GM18511 (cell line): ENCODE measurements at regions not wholly inside any gene's neighbourhood (a gene's known extent, or its start where the extent isn't known, plus 50 kb on each side); places are given as distances from the start of the nearest gene placed in this dataset.

Experiments
- ATAC-seq: cut with Tn5 transposase; IDR thresholded peaks from one replicate; pipeline ENCODE4 v1.9.1; 2021; ENCODE audit warnings: mild to moderate bottlenecking, moderate library complexity; ENCODE audit not compliant: unreplicated experiment

GRCh38 chr17:5635949-5636348, 51.6 kb upstream of the NLRP1 start:
- ATAC-seq, result no peak

GRCh38 chr17:5638596-5638995, 54.3 kb upstream of the NLRP1 start:
- no peak for ATAC-seq

DNA sequence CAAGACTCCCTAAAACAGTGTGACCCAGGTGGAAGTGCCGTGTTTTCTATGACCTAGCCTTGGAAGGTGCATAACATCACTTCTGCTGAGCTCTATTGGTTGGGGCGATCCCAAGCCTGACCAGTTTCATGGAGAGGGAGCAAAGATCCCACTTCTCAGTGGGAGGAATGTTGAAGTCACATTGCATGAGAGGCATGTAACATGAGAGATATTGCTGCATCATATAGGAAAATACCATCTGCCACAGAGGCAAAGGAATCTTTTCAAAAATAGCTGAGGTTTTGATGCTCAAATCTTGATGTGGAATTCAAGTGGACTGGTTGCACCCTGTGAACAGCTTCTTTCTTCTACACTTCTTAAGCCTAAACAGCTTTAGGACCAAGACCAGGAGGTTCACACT, 56.4 kb upstream of the NLRP1 start:
- ATAC-seq, result no peak

GRCh38 chr17:5642752-5643151, 58.4 kb upstream of the NLRP1 start:
- no peak for ATAC-seq

- no peak for ATAC-seq
These were observed 59.8 kb upstream of the NLRP1 start for GRCh38 chr17:5644065-5644464.

- no peak for ATAC-seq
These were observed 67.0 kb upstream of the NLRP1 start for GRCh38 chr17:5651348-5651747.

- no peak for ATAC-seq
These were observed 77.3 kb upstream of the NLRP1 start for GRCh38 chr17:5661491-5662125.

GRCh38 chr17:5662409-5663085, 78.2 kb upstream of the NLRP1 start:
- no peak for ATAC-seq

GRCh38 chr17:5665164-5665563, 80.9 kb upstream of the NLRP1 start:
- ATAC-seq, result no peak

- no peak for ATAC-seq
These were observed 83.6 kb upstream of the NLRP1 start for GRCh38 chr17:5667871-5668270.

- ATAC-seq, result no peak
These were observed 84.3 kb upstream of the NLRP1 start for GRCh38 chr17:5668557-5669138.

GRCh38 chr17:5669191-5669590, 84.9 kb upstream of the NLRP1 start:
- ATAC-seq, result no peak

GRCh38 chr17:5672141-5672540, 87.8 kb upstream of the NLRP1 start:
- ATAC-seq, result no peak

DNA sequence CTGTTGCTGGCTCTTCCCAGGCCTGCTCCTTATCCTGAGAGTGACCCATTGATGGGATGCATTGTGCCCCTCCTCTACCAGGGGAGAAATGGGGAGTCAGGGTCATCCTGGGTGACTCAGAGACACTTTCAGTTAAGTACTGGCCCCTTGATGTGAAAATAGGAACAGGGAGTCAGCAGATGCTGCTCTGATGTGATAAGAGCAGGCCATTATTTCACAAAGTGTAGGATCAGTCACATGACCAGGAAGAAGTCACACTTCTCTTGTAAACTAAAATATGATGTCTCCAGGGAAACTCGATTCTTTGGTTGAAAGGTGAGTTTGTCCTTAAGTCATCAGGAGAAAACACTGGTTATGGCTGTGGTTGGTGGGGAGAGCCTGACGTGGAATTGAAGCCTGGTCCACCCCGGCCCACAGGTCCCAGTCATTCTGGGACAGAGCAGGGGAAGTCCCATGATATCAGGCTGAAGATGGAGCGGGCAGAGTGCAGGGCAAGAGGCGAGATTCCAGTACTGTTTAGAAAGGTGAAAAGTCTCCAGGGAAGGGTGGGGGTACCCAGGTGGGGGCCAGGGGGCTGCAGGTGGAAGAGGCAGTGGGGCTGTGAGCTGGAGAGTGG, 88.6 kb upstream of the NLRP1 start:
- ATAC-seq, result no peak

DNA sequence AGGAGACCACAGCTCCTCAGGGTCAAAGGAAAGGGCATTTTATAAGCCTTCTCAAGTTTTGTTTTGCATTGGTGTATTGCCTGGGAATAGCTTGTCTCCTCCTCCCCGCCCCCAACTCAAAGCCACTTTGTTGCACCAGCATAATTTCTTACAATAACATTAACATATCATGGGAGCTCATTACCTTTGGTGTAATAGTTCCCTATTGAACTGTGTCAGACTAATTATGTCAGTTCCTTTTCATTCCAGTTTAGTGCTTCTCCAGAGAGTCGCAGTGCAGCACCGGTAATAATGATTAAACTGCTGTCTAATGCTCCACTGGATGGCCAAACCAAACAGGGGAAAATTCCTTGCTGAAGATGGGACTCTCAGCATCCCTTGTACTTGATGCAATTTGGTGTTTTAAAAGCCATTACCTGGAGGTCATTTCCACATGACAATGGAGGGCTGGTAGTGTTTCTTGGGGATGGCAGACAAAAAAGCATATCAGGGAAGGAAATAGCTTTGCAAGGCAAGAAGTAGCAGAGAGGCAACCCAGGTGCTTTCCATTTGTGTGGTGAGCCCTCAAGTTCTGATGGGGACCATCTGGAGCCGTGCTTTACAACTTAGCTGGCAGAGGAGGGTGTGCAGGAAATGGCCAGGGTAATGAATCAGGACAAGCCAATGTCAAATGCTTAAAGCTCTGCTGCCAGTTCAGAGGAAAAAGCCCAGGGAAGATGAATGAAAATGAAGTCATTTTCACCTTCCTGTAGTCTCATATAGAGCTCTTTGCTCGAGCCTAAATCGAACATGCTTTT, 91.5 kb upstream of the NLRP1 start:
- ATAC-seq, result no peak

DNA sequence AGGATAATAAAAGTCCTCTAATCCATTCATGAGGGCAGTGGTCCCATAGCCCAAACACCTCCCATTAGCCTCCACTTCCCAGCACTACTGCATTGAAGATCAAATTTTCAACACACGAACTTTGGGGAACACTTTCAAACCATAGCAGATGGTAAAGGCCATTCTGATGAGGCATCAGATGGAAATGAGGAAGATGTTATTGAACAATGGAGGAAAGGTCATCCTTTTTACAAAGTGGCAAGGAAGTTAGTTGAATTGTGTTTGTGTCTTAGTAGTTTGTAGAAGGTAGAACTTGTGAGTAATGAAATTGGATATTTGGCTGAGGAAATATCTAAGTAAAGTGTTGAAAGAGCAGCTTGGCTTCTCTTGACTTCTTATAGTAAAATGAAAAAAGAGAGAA, 93.3 kb upstream of the NLRP1 start:
- ATAC-seq, result no peak

- no peak for ATAC-seq
These were observed 93.9 kb upstream of the NLRP1 start for GRCh38 chr17:5678171-5678570.

DNA sequence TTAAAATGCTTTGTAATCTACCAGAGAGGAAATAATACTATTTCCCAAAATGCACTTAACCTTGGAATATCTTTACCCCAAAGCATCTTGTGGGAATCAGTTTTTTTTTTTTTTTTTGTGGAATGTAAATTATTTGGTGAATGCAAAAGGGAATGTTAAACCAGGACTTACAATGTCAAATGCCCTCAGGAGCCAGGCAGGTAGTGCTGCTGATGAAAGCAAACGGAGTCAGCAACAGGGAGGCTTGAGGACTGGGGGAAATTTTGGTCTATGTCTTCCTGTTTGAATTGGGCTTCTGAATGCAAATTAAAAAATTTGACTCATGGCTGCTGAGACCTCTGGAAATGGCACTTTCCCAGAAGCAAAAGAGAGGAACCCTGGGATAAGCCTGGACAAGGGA, 96.5 kb upstream of the NLRP1 start:
- no peak for ATAC-seq

DNA sequence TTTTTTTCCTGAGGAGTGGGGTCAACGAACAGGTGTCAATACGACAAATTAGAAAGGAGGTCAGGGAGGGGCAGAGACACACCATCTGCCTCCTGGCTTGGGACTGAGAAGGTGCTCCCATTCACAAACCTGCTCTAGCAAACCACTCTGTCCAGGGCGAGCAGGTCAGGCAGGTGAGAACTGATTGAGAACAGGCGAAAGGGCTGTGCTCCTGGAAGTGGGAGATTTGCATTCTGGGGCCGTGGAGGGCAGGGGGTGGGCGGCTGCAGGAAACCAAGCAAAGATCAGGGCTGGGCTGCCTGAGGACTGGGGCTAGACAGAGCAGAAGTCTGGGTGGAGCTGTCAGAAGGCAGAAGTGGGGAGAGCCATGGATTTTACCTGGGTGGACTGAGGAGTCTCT, 98.9 kb upstream of the NLRP1 start:
- ATAC-seq, result no peak

GRCh38 chr17:5686074-5686635, 101.8 kb upstream of the NLRP1 start:
- ATAC-seq, result no peak

DNA sequence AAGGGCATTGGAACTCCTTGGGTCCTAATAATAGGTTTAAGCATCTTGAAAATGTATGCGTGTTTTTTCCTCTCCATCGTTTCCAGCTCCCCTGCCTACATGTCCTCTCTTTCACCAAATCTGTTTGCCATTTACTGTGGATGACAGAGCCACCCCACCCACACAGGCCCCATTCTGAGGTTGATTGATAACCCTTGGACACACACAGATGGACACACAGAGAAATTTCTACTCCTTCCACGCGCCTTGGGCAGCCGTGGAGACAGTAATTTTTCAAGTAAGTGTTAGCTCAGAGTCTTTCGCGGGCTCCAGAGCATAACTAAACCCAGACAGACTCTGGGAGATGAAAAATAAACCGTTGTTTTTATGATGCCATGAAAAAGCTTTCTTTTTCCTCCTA, 103.3 kb upstream of the NLRP1 start:
- ATAC-seq, result no peak
